ENCODE measurements at regions not wholly inside any gene's neighbourhood (a gene's known extent, or its start where the extent isn't known, plus 50 kb on each side); places are given as distances from the start of the nearest gene placed in this dataset.

DNA sequence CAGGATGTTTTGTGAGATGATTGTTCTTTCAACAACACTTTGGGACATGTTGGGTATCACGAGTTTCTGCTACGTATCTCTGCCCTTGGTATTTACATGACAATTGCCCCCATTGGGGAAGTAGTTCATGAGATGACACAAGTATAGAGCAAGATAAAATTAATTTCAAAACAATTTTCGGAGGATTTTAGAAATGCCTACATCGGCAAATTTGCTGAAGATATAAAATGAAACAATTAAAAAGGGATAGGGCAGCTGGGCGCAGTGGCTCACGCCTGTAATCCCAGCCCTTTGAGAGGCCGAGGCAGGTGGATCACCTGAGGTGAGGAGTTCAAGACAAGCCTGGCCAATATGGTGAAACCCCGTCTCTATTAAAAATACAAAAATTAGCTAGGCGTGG lies 371.7 kb downstream of the INHBA start:
- TF ChIP-seq, protein P1, sequence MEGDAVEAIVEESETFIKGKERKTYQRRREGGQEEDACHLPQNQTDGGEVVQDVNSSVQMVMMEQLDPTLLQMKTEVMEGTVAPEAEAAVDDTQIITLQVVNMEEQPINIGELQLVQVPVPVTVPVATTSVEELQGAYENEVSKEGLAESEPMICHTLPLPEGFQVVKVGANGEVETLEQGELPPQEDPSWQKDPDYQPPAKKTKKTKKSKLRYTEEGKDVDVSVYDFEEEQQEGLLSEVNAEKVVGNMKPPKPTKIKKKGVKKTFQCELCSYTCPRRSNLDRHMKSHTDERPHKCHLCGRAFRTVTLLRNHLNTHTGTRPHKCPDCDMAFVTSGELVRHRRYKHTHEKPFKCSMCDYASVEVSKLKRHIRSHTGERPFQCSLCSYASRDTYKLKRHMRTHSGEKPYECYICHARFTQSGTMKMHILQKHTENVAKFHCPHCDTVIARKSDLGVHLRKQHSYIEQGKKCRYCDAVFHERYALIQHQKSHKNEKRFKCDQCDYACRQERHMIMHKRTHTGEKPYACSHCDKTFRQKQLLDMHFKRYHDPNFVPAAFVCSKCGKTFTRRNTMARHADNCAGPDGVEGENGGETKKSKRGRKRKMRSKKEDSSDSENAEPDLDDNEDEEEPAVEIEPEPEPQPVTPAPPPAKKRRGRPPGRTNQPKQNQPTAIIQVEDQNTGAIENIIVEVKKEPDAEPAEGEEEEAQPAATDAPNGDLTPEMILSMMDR (IDR thresholded peaks at IDR 0.05; ENCODE audit: poor library complexity, severe bottlenecking) = no peak
- TF ChIP-seq EZH2 (IDR thresholded peaks at IDR 0.05; ENCODE audit: borderline replicate concordance, insufficient read depth, low read length, poor library complexity, severe bottlenecking) (no peak), POLR2AphosphoS5 (IDR thresholded peaks at IDR 0.05) (no peak), SMC3 (conservative IDR thresholded peaks at IDR 0.05; ENCODE audit: poor library complexity) (no peak), EP300 (conservative IDR thresholded peaks at IDR 0.05; ENCODE audit: poor library complexity, severe bottlenecking) (no peak), RAD21 (conservative IDR thresholded peaks at IDR 0.05) (no peak), MXI1 (conservative IDR thresholded peaks at IDR 0.05; ENCODE audit: poor library complexity, severe bottlenecking) (no peak), TAF1 (IDR thresholded peaks at IDR 0.05; ENCODE audit: low read depth) (no peak)
- TF ChIP-seq, protein P2, sequence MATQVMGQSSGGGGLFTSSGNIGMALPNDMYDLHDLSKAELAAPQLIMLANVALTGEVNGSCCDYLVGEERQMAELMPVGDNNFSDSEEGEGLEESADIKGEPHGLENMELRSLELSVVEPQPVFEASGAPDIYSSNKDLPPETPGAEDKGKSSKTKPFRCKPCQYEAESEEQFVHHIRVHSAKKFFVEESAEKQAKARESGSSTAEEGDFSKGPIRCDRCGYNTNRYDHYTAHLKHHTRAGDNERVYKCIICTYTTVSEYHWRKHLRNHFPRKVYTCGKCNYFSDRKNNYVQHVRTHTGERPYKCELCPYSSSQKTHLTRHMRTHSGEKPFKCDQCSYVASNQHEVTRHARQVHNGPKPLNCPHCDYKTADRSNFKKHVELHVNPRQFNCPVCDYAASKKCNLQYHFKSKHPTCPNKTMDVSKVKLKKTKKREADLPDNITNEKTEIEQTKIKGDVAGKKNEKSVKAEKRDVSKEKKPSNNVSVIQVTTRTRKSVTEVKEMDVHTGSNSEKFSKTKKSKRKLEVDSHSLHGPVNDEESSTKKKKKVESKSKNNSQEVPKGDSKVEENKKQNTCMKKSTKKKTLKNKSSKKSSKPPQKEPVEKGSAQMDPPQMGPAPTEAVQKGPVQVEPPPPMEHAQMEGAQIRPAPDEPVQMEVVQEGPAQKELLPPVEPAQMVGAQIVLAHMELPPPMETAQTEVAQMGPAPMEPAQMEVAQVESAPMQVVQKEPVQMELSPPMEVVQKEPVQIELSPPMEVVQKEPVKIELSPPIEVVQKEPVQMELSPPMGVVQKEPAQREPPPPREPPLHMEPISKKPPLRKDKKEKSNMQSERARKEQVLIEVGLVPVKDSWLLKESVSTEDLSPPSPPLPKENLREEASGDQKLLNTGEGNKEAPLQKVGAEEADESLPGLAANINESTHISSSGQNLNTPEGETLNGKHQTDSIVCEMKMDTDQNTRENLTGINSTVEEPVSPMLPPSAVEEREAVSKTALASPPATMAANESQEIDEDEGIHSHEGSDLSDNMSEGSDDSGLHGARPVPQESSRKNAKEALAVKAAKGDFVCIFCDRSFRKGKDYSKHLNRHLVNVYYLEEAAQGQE (IDR thresholded peaks at IDR 0.05; ENCODE audit: borderline replicate concordance) = no peak

Measured in neural cell (in vitro differentiated cells).